ENCODE measurements at regions not wholly inside any gene's neighbourhood (a gene's known extent, or its start where the extent isn't known, plus 50 kb on each side); places are given as distances from the start of the nearest gene placed in this dataset.
"Not testable (repeated sequence)": the region's sequence is repeated elsewhere in the genome, so short reads cannot be mapped to it uniquely, and the experiment has no call there.

GRCh38 chr21:31609081-31609480, 50.4 kb upstream of the SOD1 start:
- intact Hi-C loops (cut with DNase I, micrococcal nuclease): loop anchor here in 1 of 2 donors (10.0 kb wide), 1 partner anchor 514 kb away; no protein-coding TSS in a partner anchor
- DNase-seq (no peak), ATAC-seq (no peak)

- no peak for DNase-seq
- ATAC-seq: no peak
- intact Hi-C loops (cut with DNase I, micrococcal nuclease): loop anchor here in 1 of 2 donors (10.0 kb wide), 1 partner anchor 513 kb away; no protein-coding TSS in a partner anchor
Observed at GRCh38 chr21:31607791-31608190, 51.7 kb upstream of the SOD1 start.

GRCh38 chr21:31606081-31606874, 53.2 kb upstream of the SOD1 start:
- intact Hi-C loops (cut with DNase I, micrococcal nuclease): loop anchor here in 1 of 2 donors (10.0 kb wide), 1 partner anchor 511 kb away; no protein-coding TSS in a partner anchor
- DNase-seq (no peak), ATAC-seq (no peak)

GRCh38 chr21:31604591-31605190, 54.8 kb upstream of the SOD1 start:
- intact Hi-C loops (cut with DNase I, micrococcal nuclease): loop anchor here in 1 of 2 donors (10.0 kb wide), 1 partner anchor 510 kb away; no protein-coding TSS in a partner anchor

GRCh38 chr21:31599563-31599962, 59.9 kb upstream of the SOD1 start:
- intact Hi-C loops (cut with DNase I, micrococcal nuclease): no loop called here
- DNase-seq: no peak
- no peak for ATAC-seq

More at GRCh38 chr21:31604591-31605190, 54.8 kb upstream of the SOD1 start:
- DNase-seq (peak; percentile 39 to 84), ATAC-seq (peak; percentile 79)

- ATAC-seq: no peak
- intact Hi-C loops (cut with DNase I, micrococcal nuclease): no loop called here
Observed at GRCh38 chr21:31599013-31599412, 60.5 kb upstream of the SOD1 start.

GRCh38 chr21:31597683-31598082, 61.8 kb upstream of the SOD1 start:
- DNase-seq: no peak
- intact Hi-C loops (cut with DNase I, micrococcal nuclease): no loop called here
- ATAC-seq: no peak

More at GRCh38 chr21:31599013-31599412, 60.5 kb upstream of the SOD1 start:
- DNase-seq: no peak

- no peak for DNase-seq
- no peak for ATAC-seq
- intact Hi-C loops (cut with DNase I, micrococcal nuclease): no loop called here
Observed at GRCh38 chr21:31596055-31596454, 63.4 kb upstream of the SOD1 start.

- ATAC-seq: no peak
- intact Hi-C loops (cut with DNase I, micrococcal nuclease): no loop called here
- DNase-seq: no peak
Observed at GRCh38 chr21:31594726-31595125, 64.8 kb upstream of the SOD1 start.

- ATAC-seq: no peak
- intact Hi-C loops (cut with DNase I, micrococcal nuclease): no loop called here
Observed at GRCh38 chr21:31594279-31594678, 65.2 kb upstream of the SOD1 start.

GRCh38 chr21:31592963-31593560, 66.4 kb upstream of the SOD1 start:
- intact Hi-C loops (cut with DNase I, micrococcal nuclease): no loop called here
- no peak for ATAC-seq
- no peak for DNase-seq

More at GRCh38 chr21:31594279-31594678, 65.2 kb upstream of the SOD1 start:
- no peak for DNase-seq

GRCh38 chr21:31592516-31592915, 67.0 kb upstream of the SOD1 start:
- DNase-seq (no peak), ATAC-seq (no peak)
- intact Hi-C loops (cut with DNase I, micrococcal nuclease): no loop called here

GRCh38 chr21:31589820-31590219, 69.7 kb upstream of the SOD1 start:
- ATAC-seq (no peak), DNase-seq (no peak)
- intact Hi-C loops (cut with DNase I, micrococcal nuclease): loop anchor here in 1 of 2 donors (10.0 kb wide), 1 partner anchor 395 kb away; no protein-coding TSS in a partner anchor

- intact Hi-C loops (cut with DNase I, micrococcal nuclease): loop anchor here in 1 of 2 donors (10.0 kb wide), 1 partner anchor 391 kb away; no protein-coding TSS in a partner anchor
- ATAC-seq: no peak
Observed at GRCh38 chr21:31586118-31586517, 73.4 kb upstream of the SOD1 start.

GRCh38 chr21:31583937-31584336, 75.6 kb upstream of the SOD1 start:
- intact Hi-C loops (cut with DNase I, micrococcal nuclease): loop anchor here (5.0 to 10.0 kb wide), 2 partner anchors 387 to 389 kb away; no protein-coding TSS in a partner anchor
- not testable (repeated sequence) for DNase-seq, ATAC-seq

More at GRCh38 chr21:31586118-31586517, 73.4 kb upstream of the SOD1 start:
- DNase-seq: no peak

- intact Hi-C loops (cut with DNase I, micrococcal nuclease): loop anchor here (5.0 to 10.0 kb wide), 2 partner anchors 386 to 389 kb away; no protein-coding TSS in a partner anchor
- DNase-seq (no peak), ATAC-seq (no peak)
Observed at GRCh38 chr21:31583498-31583897, 76.0 kb upstream of the SOD1 start.

GRCh38 chr21:31580866-31581276, 78.6 kb upstream of the SOD1 start:
- ATAC-seq (peak; percentile 80), DNase-seq (peak; percentile 35 to 81)
- intact Hi-C loops (cut with DNase I, micrococcal nuclease): loop anchor here (5.0 to 10.0 kb wide), 2 partner anchors 384 to 386 kb away; no protein-coding TSS in a partner anchor

GRCh38 chr21:31577271-31577670, 82.2 kb upstream of the SOD1 start:
- DNase-seq: no peak
- ATAC-seq: no peak
- intact Hi-C loops (cut with DNase I, micrococcal nuclease): loop anchor here in 1 of 2 donors (10.0 kb wide), 1 partner anchor 232 kb away; the partner anchor contains the start of gene TIAM1

- intact Hi-C loops (cut with DNase I, micrococcal nuclease): loop anchor here in 1 of 2 donors (10.0 kb wide), 1 partner anchor 232 kb away; the partner anchor contains the start of gene TIAM1
- DNase-seq (no peak), ATAC-seq (no peak)
Observed at GRCh38 chr21:31576428-31576827, 83.1 kb upstream of the SOD1 start.

Measured in left colon (tissue), 2 donors.